Lower leg skin (tissue), 4 donors: ENCODE measurements at regions not wholly inside any gene's neighbourhood (a gene's known extent, or its start where the extent isn't known, plus 50 kb on each side); places are given as distances from the start of the nearest gene placed in this dataset.

Experiments used
- DNase-seq, 2 donors: peaks; one replicate each; pipeline ENCODE4 v3.0.0-alpha.2; 2019; ENCODE audit warnings: low spot score in 2 of 2
- H3K4me3 ChIP-seq: fragments of 200-600 bp; sonication (generic); 2 replicates; pipeline ENCODE4 v1.5.1; 2017; ENCODE audit warnings: mild to moderate bottlenecking, low read depth; ENCODE audit not compliant: poor library complexity, severe bottlenecking
- POLR2A ChIP-seq, 2 donors: fragments of 450-650 bp; IDR thresholded peaks; one replicate each; pipeline ENCODE4 v1.6.1; 2016 to 2017; ENCODE audit warnings: antibody characterized with exemption in 2 of 2, mild to moderate bottlenecking in 1 of 2, moderate library complexity in 1 of 2
- WGBS, 2 donors: methylation state at CpG; one replicate each; pipeline ENCODE4 v1.1.5; 2018; 5-methylcytosine and 5-hydroxymethylcytosine counted together
- intact Hi-C: fragments of 100-400 bp; cut with DNase I; formaldehyde crosslinking; loops from one replicate; pipeline ENCODE4 v1.15.0; 2023; ENCODE audit warnings: low total_unique reads
- TF ChIP-seq, protein P1 (sequence below), 3 donors: fragments of 450-650 bp; IDR thresholded peaks; one replicate each; pipeline ENCODE4 v1.5.1; 2016; ENCODE audit warnings: antibody characterized with exemption in 3 of 3, mild to moderate bottlenecking in 3 of 3, moderate library complexity in 2 of 3

- no peak overlapping the region for H3K4me3 ChIP-seq
- TF ChIP-seq, protein P1, sequence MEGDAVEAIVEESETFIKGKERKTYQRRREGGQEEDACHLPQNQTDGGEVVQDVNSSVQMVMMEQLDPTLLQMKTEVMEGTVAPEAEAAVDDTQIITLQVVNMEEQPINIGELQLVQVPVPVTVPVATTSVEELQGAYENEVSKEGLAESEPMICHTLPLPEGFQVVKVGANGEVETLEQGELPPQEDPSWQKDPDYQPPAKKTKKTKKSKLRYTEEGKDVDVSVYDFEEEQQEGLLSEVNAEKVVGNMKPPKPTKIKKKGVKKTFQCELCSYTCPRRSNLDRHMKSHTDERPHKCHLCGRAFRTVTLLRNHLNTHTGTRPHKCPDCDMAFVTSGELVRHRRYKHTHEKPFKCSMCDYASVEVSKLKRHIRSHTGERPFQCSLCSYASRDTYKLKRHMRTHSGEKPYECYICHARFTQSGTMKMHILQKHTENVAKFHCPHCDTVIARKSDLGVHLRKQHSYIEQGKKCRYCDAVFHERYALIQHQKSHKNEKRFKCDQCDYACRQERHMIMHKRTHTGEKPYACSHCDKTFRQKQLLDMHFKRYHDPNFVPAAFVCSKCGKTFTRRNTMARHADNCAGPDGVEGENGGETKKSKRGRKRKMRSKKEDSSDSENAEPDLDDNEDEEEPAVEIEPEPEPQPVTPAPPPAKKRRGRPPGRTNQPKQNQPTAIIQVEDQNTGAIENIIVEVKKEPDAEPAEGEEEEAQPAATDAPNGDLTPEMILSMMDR (IDR thresholded peaks at IDR 0.05): no peak
- no peak for TF ChIP-seq POLR2A (IDR thresholded peaks at IDR 0.05)
- no peak for DNase-seq
- intact Hi-C loops: no loop called here
- WGBS, 2 donors: 46 to 62% methylated on average over 2 of the region's 2 CpGs
These were observed 116.0 kb upstream of the SLC35B3 start for GRCh38 chr6:8551386-8551785.

GRCh38 chr6:8549074-8549790, 113.9 kb upstream of the SLC35B3 start:
- no peak overlapping the region for H3K4me3 ChIP-seq
- intact Hi-C loops: no loop called here
- DNase-seq: no peak
- 37 to 45% methylated on average over 6 of the region's 6 CpGs for WGBS, 2 donors
- TF ChIP-seq POLR2A (IDR thresholded peaks at IDR 0.05): no peak
- TF ChIP-seq, protein P1 (IDR thresholded peaks at IDR 0.05): no peak

- 82 to 90% methylated on average over 7 of the region's 7 CpGs for WGBS, 2 donors
- intact Hi-C loops: no loop called here
- H3K4me3 ChIP-seq: no peak overlapping the region
- TF ChIP-seq, protein P1 (IDR thresholded peaks at IDR 0.05): no peak
- no peak for TF ChIP-seq POLR2A (IDR thresholded peaks at IDR 0.05)
- DNase-seq: no peak
These were observed 111.2 kb upstream of the SLC35B3 start for GRCh38 chr6:8546496-8546895.

DNA sequence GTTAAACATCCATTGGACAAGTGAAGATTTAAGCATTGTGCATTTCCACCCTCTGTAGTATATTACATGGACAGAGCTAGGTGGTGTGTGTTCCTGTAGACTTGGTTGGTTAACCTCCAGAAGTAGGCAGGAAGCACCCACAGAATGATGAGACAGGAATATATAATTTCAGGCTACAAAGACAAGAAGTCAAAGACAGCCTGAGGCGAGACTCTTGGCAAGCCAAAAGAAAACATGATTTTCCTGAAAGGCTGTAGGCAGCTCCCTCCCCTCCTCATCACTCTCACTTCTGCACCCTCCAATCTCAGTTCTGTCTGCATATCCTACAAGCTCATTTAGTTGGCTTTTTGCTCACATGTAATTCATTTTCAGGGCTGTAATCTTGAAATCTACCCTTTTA, 110.0 kb upstream of the SLC35B3 start:
- H3K4me3 ChIP-seq: no peak overlapping the region
- intact Hi-C loops: no loop called here
- TF ChIP-seq POLR2A (IDR thresholded peaks at IDR 0.05): no peak
- TF ChIP-seq, protein P1 (IDR thresholded peaks at IDR 0.05): no peak
- 48 to 60% methylated on average over 1 of the region's 1 CpG for WGBS, 2 donors
- DNase-seq: no peak

DNA sequence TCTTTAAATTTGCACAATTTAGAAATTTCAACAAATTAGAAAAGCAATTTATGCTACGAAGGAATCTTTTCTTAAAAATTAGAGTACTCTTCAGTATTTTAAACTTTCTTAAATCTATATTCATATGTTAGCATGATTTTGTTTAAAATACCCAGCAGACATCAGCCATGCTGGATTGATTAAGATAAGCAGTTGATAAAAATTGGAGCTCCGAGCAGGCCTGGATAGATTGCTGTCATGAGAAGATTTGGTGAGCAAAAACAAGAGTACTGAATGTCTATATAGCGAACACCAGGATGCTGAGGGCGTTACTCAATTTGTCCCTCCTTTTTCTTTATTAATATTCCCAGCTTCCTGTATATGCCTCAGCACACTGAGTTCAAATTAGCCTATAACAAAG, 108.4 kb upstream of the SLC35B3 start:
- 82 to 83% methylated on average over 4 of the region's 4 CpGs for WGBS, 2 donors
- TF ChIP-seq POLR2A (IDR thresholded peaks at IDR 0.05): no peak
- TF ChIP-seq, protein P1 (IDR thresholded peaks at IDR 0.05): no peak
- intact Hi-C loops: no loop called here
- DNase-seq: no peak
- H3K4me3 ChIP-seq: no peak overlapping the region

DNA sequence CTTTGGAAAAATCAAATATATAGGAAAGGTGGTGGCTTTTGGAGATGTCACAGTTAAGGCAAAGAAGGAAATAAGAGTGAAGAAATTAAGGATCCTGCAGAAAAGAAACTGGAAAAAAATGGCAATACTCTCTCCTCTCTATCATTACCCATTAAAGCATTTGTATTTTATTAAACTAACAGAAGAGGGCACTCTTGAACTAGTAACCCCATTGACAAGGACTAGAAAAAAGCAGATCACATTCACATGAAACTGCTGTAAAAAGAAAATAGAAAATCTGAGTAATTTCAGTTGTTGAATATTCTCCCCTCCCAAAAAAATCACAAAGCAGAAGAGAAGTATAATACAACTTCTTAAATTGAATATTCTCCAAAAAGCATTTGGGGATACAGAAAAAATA, 104.1 kb upstream of the SLC35B3 start:
- no peak for DNase-seq
- intact Hi-C loops: no loop called here
- no peak overlapping the region for H3K4me3 ChIP-seq
- TF ChIP-seq, protein P1 (IDR thresholded peaks at IDR 0.05): no peak
- no peak for TF ChIP-seq POLR2A (IDR thresholded peaks at IDR 0.05)
